OCI-LY3 (cell line): ENCODE measurements at regions not wholly inside any gene's neighbourhood (a gene's known extent, or its start where the extent isn't known, plus 50 kb on each side); places are given as distances from the start of the nearest gene placed in this dataset.

Experiments
- CTCF ChIP-seq: fragments of 200-600, 300-600 bp; sonication (generic); IDR thresholded peaks from 2 replicates; pipeline ENCODE4 v1.5.1; 2014; ENCODE audit warnings: antibody characterized with exemption, low read length, low read depth
- EZH2phosphoT487 ChIP-seq: fragments of 200-600 bp; shearing (Covaris generic); IDR thresholded peaks from 2 replicates; pipeline ENCODE4 v1.6.1; 2018; ENCODE audit warnings: antibody characterized with exemption, mixed run types, low read depth

GRCh38 chr3:170802164-170803151 lies 67.5 kb downstream of the RPL22L1 start:
- TF ChIP-seq CTCF (no peak), EZH2phosphoT487 (no peak)
